ENCODE measurements at regions not wholly inside any gene's neighbourhood (a gene's known extent, or its start where the extent isn't known, plus 50 kb on each side); places are given as distances from the start of the nearest gene placed in this dataset.

DNA sequence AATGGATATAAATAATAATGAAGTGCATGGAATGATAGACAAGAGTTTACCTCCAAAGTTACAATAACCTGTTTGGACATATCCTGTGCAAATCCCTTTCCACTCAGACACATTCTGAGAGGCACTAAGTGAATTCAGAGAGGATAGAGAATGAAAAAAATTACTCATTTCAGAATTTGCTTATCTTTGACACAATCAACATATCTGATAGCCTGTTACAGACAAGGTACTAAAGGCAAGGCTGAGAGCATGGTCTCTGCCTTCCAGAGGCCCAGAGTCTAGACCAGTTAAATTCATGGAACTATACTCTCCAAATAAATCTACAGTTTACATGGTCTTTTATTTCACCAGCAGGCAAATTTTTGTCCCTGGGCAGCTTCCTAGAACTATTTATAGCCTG, 371.8 kb upstream of the PTGER4 start:
- TF ChIP-seq SP1 (IDR thresholded peaks at IDR 0.05) (no peak), FOXM1 (IDR thresholded peaks at IDR 0.05; ENCODE audit: borderline replicate concordance) (no peak), HDGF (IDR thresholded peaks at IDR 0.05; ENCODE audit: borderline replicate concordance) (no peak), ARNT (IDR thresholded peaks at IDR 0.05) (no peak)
